ENCODE measurements at regions not wholly inside any gene's neighbourhood (a gene's known extent, or its start where the extent isn't known, plus 50 kb on each side); places are given as distances from the start of the nearest gene placed in this dataset.

DNA sequence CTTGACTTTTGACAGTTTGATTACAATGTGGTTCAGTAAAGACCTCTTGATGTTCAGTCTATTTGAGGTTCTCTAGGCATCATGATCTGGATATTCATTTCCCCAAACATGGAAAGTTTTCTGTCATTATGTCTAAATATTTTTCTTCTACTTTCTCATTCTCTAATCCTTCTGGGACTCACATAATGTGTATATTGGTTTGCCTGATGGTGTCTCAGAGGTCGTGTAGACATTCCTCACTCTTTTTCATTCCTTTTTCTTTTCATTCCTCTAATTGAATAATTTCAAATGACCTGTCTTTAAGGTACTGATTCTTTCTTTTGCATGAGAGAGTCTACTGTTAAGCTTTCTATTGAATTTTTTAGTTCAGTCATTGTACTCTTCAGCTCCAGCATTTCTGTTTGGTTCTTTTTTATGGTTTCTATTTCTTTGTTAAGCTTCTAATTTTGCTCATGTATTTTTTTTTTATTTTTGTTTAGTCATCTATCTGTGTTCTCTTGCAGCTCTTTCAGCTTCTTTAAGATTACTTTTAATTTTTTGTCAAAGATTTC is 158.4 kb downstream of the GDAP2 start:
- TF ChIP-seq, protein P1, sequence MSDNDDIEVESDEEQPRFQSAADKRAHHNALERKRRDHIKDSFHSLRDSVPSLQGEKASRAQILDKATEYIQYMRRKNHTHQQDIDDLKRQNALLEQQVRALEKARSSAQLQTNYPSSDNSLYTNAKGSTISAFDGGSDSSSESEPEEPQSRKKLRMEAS (IDR thresholded peaks at IDR 0.05; ENCODE audit: low read depth): no peak
- TF ChIP-seq, protein P2, sequence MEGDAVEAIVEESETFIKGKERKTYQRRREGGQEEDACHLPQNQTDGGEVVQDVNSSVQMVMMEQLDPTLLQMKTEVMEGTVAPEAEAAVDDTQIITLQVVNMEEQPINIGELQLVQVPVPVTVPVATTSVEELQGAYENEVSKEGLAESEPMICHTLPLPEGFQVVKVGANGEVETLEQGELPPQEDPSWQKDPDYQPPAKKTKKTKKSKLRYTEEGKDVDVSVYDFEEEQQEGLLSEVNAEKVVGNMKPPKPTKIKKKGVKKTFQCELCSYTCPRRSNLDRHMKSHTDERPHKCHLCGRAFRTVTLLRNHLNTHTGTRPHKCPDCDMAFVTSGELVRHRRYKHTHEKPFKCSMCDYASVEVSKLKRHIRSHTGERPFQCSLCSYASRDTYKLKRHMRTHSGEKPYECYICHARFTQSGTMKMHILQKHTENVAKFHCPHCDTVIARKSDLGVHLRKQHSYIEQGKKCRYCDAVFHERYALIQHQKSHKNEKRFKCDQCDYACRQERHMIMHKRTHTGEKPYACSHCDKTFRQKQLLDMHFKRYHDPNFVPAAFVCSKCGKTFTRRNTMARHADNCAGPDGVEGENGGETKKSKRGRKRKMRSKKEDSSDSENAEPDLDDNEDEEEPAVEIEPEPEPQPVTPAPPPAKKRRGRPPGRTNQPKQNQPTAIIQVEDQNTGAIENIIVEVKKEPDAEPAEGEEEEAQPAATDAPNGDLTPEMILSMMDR (IDR thresholded peaks at IDR 0.05): no peak
- TF ChIP-seq RFX5 (IDR thresholded peaks at IDR 0.05; ENCODE audit: low read length): no peak
- no peak for TF ChIP-seq YY1 (IDR thresholded peaks at IDR 0.05; ENCODE audit: low read depth)

All from SK-N-SH (cell line).